ENCODE measurements at regions not wholly inside any gene's neighbourhood (a gene's known extent, or its start where the extent isn't known, plus 50 kb on each side); places are given as distances from the start of the nearest gene placed in this dataset.

DNA sequence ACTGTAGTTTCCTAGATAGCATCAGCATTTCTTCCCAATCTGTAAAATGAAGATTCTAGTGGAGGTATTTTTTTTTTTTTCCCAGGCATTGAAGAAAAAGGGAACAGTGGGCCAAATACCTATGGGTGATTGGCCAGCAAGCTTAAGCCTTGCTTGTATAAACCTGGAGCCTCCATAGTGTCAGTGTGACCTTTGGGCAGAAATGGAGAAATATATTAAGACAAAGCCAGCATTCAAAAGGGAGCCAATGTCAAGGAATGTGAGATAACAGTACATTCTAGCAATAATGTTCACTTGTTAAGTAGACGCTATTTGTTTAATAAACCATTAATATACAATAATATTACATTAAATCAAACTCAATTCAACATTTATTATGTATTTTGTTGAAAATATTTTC, 275.4 kb downstream of the FOXA2 start:
- DNase-seq, result no peak

DNA sequence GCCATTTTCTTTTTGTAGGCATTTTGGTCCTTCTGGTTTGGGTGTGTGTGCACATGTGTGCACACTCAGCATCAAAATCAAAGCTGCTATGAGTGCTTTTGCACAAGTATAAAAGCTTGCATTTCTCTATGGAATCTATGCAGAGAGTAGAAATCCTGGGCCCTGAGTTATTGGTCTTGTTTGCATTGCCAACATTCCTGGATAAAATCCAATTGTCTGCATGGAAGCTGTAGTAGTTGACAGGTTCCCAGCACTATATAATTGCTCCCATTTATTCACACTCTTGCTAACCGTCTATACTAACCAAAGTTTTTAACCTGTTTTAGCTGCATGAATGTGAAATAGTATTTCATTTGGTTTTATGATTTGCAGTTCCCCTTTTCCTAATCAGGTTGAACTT, 277.0 kb downstream of the FOXA2 start:
- no peak for DNase-seq

DNA sequence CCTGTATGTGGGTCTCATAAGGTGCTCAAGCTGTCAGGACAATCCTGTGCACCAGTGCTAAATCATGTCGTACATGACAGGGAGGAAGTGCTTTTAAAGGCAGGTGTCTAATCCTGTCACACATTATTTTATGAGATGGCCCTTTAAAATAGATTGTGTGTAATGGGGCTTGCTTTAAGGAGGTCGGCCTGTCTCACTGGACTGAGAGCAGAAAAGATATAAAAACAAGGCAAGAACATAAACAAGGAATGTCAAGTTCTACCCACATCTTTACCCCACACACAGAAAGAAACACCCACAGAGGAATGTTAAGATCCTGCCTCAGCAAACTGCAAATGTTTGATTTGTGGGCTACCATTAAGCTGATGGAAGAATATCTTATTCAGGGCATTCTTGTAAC, 279.0 kb downstream of the FOXA2 start:
- no peak for DNase-seq

DNA sequence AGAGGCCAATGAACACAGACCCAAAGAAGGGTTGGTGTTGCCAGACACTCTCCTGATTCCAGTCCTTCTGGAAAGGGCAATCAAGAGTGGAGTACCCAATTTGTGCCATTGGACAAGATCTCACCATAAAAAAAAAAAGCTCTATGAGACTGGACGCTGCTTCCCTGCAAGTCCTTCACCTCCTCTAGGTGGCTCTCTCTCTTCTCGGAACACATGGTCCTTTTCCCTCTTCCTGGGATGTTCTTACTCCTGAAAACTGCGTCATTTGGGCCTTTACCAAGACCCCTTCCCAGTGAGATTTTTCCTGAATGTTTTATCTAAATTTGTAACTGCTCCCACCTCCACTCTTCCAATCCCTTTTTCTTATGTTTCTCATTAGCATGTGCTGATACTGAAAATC, 280.8 kb downstream of the FOXA2 start:
- DNase-seq, result no peak

DNA sequence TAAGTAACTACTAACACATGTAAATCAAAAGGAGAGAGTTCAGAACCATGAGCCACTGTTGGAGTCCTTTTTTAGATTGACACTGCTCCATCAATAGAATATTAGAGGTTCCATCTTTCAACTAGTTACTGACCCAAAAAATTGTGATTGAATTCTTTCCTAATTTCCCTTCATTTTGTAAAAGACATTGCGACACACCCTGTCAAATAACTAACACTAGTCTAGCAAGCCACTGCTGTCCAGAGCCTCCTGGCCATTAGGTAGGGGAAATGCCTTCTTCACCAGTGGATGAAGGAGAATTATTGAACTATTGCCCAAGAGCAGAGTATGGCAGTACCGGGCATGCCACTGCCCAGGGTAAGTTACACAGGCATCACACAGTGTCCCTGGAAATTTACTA, 282.3 kb downstream of the FOXA2 start:
- DNase-seq, result no peak

DNA sequence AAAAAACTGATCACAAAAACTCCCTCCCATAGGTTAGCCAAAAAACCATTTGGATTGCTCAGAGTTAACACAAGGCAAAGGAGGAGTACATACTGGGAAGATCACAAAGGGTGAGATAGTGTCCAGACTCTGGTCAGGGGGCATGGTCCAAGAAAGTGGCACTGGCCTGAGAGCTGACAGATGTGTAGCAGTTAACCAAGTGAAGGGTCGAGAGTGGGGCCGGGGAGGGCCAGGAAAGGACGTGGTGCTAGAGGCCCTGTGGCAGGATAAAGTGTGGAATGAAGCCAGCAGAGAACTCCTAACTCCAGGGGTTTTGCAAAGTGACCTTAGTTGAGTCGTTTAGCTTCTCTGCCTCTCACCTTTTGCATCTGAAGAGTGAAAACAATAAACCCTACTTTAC, 290.5 kb downstream of the FOXA2 start:
- DNase-seq, result no peak

DNA sequence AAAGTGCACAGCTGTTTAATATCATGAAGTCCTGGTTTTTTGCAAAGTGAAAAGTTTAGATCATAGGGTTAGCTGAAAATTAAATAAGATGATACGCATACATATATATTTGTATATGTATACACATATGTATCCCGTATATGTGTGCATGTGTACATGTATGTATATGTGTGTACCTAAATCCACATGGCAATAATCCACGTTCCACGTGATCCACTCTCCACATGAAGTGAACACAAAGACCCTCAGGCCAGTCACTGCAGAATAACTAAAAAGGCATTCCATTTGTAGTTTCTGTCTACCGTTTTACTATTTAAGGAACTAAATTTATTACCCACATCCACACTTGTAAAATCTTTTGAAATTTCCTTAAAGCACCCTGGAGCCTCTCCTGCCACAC, 294.9 kb downstream of the FOXA2 start:
- DNase-seq, result no peak

DNA sequence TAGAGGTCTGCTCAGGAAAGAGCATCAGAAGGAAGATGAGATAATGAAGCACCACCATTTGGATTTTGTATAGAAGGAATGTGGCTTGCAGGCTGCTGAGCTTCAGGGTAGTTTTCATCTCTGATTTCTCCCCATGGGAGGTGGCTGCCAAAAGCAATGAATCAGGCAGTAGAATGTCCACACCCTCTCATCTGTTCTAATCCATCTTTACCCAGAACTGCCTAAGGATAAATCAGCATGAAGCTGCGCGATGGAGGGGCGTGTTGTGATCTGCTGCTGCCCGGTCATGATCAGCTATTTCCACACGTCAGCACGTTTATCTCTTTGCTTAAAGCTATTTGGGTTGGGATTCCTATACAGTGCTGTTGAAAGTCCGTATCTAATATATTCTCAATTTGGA, 295.4 kb downstream of the FOXA2 start:
- no peak for DNase-seq

DNA sequence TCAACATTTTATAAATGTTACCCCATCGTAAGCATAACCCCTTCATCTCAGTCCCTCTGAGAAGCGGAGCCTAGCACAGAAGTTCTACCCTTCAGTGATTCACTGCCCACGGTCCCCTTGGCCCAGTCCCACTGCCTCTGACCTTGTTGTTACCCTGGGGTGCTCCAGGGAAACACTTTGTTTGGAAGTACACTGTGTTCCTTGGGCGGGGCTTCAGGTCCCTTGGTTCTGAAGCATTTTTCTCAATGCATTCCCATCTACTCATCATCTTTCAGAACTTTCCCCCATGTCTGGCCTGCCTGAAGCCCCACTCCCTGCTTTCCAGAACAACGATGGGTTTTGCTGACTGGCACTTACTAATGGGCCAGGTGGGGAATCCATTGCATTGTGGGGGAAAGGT, 296.2 kb downstream of the FOXA2 start:
- no peak for DNase-seq

DNA sequence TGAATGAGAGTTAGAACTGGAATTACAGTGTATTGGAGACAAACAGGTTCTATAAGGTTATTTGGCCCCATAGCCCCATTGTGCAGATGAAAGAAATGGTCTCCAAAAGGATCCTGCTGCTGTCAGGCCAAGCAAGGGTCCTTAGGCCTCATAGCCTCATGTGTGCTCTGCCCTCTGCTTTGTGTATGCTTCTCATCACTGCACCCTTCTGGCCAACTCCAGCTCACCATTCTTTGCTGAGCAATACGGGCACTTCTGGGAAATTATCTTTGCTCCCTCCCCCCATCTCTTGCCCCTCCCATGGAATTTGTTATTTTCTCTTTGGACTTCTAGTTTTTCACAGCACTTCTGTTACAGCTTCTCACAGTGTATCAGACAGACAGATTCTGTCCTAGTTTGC, 298.8 kb downstream of the FOXA2 start:
- DNase-seq, result no peak

DNA sequence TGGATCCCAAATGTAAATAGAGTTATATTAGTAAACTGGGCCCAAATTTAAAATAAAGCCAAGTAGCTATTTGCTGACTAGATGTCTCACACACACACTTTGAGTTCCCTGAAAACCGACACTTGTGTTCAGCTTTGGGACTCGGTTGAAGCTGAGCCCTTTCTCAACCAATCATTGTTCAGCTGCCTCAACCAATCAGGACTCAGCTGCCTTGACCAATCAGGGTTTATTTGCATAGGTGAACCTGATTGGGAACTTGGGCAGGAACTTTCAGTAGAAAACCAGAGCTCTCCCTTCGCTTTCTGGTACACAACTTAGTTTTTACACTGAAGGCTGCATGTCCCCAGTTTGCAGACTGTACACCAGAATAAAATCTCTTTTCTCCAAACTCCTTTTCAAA, 301.7 kb downstream of the FOXA2 start:
- DNase-seq, result no peak

DNA sequence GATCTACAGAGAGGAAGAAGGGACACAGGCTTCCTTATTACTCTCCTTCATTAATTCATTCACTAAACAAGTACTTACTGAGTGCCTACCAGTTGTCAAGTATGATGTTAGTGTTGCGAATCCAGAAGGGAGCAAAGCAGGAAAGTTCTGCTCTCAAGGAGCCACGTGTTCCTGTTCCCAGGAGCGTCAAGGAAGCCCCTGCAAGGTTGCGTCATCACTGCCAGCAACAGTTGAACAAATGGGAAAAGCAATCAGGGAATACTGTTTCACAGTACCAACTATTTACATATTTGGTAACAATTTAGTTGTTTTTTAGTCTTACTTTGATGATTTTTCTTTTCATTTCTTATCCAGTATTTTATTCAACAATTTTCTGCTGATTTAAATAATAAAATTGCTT, 310.0 kb downstream of the FOXA2 start:
- no peak for DNase-seq

DNA sequence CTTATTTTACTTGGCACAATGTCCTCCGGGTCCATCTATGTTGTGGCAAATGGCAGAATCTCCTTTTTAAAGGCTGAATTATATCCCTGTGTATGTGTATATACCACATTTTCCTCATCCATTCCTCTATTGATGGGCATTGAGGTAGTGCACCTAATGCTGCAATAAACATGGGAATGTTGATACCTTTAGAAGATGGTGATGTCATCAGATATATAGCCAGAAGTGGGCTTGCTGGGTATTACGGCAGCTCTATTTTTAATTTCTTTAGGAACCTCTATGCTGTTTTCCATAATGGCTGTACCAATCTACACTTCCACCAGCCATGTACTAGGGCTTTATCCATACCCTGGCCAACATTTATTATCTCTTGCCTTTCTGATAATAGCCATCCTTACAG, 315.7 kb downstream of the FOXA2 start:
- no peak for DNase-seq

DNA sequence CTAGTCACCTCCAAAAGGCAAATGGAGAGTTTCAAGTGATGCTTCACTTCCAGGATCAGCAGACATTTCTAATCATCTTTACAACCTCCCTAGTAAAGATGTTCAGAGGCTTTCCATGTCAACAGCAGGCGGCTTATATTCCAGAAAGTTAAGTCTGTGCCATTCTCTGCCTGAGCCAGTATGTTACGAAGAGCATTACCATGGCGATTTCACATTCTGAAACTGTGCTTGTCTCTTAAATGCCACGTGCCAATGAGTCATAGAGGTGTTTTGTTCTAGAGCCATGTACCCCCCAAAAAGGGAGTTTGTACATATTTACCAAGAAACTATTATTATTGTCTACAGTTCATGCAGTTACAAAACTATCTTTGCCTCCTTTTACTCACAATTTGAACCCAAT, 319.5 kb downstream of the FOXA2 start:
- DNase-seq, result no peak

DNA sequence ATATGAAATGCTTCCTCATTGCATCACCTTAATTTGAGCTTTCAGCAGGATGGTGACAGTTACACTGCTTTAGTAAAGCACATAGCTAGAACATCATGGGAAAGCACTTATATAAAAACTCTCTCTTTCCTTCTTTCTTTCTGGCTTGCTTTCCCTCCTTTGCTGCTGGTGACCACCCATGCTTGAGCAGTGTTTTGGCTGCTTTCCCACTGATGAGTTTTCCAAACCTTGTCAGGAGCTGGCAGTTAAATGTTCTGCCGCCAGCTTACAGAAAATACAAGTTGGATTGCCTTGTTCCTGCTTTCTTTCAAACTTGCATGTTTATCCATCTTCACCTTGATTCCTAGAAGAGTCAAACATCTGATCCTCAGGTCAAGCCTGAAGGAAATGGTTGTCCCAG, 323.9 kb downstream of the FOXA2 start:
- no peak for DNase-seq

DNA sequence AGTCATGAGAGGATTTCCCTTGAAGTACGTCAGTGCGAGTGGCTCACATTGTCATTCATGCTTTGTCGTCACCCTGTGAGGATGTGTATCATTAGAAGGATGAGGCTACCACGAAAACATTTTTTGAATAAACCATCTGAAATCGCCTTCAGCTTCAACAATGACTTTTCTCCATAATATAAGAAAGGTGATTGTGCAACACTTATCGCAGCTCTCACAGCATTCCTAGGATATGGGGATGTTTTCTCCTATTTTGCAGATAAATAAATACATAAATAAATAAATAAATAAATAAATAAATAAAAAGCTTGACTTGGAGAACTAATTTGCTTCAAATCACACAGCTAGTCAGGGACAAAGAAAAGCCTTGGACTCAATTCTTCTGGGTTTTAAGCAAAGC, 326.5 kb downstream of the FOXA2 start:
- DNase-seq, result no peak

DNA sequence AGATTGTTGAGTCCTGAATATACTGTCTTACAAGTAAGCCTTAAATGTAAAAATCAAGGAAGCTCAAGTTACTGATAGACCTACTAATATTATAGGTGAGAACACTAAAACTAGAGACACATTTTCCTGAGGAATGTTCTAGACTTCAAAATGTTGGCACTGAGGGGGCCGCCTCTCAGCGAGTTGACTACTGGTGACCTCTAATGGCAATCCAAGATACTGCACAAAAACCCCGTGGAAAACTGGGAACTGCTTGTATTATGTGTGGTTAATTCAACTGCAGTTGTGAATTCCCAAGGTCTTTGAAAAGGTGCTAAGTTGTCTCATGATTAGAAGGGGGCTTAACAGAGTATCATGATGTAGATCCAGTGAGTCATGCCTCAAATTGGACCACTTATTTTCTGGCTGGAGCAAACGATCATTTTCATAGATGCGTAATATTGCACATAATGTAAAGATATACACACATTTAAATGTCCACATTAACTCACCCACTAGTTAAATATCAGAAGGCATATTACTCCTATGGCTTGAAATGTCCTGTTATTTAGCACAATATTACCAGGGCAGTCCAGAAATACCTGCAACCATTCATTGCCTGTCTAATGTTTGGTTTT, 336.2 kb downstream of the FOXA2 start:
- DNase-seq, result peak; percentile 10

DNA sequence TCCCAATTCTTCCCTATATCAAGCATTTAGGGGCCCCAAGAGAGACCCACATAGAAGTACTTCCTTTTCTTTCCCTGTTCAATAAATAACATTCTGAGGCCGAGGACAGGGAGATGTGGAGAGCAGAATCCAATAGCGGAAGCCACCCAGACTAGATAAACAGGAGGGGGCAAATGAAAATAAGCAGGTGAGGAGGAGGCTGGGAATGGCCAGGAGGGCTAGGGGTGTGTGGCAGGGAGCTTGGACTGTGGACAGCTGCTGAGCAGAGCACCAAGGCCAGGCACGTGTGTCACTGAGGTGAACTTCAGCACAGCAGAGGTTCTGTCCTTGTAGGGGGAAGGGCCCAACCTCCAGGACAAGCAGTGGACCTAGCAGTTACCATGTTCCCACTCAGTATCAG, 339.2 kb downstream of the FOXA2 start:
- DNase-seq, result no peak

DNA sequence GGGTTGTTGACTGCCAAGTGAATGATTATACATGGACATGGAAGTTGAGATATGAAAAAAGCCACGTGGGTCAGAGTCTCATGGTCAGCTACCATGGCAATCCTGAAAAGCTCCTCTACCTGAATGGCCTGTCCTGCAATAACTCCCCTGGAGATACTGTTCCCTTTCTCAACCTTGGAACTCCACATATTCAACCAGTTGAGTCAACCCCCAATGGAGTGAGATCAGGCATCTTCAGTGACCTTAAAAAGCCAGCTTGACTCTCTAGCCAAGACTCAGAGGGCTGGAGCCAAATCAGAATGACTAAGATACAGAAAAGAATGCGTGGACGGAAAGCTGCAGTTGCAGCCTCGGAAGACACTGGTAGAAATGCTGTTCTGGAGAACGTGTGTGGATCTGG, 341.3 kb downstream of the FOXA2 start:
- DNase-seq, result no peak

DNA sequence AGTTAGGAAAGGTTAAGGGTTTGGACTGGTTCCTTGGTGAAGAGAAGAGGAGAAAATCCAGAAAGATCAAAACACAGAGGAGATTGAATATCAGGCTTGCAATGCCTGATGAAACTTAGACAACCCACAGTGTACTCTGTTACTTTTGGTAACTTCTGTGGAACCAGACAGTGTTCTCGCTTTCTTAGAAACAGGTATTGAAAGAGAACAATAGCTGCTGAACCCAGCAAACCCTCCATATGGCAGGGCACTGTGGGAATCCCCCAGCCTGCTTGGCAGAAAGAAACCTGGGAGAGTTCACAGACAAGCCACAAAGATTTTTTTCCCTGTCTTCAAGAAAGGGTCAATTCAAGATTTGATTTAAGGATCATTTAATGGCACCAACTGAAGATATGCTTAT, 342.8 kb downstream of the FOXA2 start:
- DNase-seq, result no peak

DNA sequence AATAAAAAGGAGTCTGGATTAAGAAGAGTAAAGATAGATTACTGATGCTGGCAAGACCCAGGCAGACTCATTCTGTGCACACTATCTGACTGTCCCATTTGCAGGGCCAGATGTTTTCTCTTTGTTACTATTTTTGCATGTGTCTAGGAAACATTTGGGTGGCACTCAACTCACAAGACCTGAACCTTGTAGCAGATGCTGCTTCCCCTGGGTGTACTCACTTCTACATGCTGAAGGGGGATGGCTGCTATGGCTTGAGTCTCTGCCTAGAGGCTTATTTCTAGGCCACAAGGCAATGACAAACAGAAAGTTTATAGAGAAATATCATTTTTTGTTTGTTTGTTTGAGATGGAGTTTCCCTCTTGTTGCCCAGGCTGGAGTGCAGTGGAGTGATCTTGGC, 351.4 kb downstream of the FOXA2 start:
- DNase-seq, result no peak

DNA sequence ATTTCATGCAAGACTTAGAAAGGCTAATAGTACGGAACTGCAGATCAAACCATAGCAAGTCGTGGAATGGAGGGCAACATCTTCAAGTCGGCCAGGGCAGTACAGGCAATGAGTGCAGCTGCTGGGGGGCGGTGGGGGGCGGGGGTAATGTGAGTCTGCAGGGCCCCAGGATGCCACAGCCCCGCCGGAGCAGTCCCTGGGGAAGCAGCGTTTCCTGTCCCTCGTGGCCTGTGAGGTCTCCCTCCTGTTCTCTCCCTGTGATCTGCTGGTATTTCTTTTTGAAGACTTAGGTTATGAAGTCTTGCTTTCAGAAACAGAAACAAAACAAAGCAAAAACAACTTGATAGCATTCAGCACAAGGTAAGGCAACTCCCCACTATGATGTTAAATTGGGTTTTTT, 351.9 kb downstream of the FOXA2 start:
- DNase-seq, result no peak

DNA sequence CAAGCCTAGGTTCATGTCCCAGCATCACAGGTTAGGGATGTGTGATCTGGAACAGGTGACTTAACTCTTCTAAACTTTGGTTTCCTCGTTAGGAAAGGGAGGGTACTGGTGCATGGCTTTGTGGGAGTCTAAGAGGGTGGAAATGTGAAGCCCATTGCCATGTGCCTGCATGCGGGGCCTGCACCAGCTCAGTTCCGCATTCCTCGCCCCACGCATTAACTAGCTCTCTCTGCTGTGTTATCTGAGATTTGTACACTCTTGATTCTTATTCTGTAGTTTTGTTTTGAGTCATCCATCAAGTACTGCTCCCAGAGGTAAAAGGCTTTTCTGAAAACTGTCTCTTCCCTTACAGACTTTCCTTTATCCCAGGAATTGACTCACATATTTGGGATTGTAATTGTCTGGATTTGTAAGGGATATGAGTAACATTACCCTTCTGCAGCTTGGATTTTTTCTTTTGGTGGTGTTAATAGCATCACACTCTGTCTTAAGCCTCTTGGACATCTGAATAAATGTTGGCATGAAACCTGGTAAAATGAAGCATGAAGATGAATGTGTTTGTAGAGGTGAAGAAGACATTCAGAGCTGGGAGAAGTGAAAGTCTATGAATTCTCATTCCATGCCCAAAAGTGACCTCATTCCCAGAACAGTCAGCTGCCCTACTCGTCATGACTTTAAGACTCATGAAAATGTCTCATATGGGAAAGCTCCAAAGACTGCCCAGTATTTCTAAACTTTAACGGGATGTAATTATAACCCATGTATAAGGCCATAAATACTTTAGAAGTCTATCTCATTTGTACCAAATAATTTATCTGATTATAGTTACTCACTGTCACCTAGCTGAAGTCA, 357.3 kb downstream of the FOXA2 start:
- no peak for DNase-seq

DNA sequence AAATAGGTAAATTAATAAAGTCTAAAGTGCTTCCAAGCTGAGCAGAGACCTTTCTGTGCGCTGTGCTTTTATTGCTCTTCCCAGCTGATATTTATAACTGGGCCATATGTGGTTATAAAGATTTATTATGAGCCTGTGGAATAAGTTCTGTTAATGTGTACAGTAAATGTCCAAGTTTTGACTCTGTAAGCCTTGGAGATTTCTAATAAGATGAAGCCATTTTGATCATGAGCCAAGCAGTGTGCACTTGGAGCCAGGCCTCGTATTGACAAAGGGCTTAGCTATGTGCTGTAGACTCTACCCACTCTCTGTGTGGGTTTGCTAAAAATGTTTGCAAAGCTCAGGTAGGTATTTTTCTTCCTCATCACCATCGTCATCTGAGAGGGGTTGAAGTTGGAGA, 361.1 kb downstream of the FOXA2 start:
- DNase-seq, result no peak
